Epithelial cell of proximal tubule (primary cell): ENCODE measurements at regions not wholly inside any gene's neighbourhood (a gene's known extent, or its start where the extent isn't known, plus 50 kb on each side); places are given as distances from the start of the nearest gene placed in this dataset.

Experiments
- DNase-seq: peaks from one replicate; pipeline ENCODE4 v3.0.0-alpha.2; 2011; ENCODE audit warnings: low read depth
- H3K4me3 ChIP-seq: 2 replicates; pipeline ENCODE4 v1.5.1; 2011; ENCODE audit warnings: low read depth, mild to moderate bottlenecking, low read length
- CTCF ChIP-seq: conservative IDR thresholded peaks from 2 replicates; pipeline ENCODE4 v1.5.1; 2012; ENCODE audit warnings: low read depth, mild to moderate bottlenecking, low read length

- no peak overlapping the region for H3K4me3 ChIP-seq
- DNase-seq, result no peak
- no peak for TF ChIP-seq CTCF
Measured at GRCh38 chr3:153445817-153446216, 283.8 kb downstream of the RAP2B start.

DNA sequence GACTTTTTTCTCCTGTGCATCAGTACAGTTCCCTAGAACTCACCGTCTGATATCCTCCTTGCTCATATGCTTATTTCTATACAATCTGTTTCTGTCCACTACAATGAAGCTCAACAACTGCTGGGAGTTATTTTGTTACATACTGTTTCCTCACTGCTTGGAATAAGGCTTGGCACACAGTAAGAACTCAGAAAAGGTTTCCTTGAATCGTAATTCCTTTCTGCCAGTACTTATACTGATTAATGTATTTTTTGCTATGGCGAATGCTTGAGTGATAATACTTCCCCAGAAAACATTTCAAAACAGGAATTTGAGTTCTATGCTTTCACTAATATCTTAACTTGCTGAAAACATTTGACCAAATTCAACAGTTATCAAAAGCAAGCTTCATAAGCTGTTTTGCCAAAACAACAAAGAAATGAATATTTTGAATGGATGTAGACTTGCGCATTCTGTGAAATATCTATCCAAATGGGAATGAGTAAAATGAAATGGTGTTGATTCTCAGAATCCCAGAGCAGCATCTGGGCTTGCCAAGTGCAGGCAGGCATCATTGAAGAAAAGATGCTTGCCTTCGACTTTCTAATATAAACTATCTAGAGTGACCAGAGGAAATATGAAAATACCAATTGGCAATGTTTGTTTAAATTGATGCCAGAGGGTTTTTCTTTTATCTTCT lies 286.3 kb downstream of the RAP2B start:
- TF ChIP-seq CTCF, result no peak
- H3K4me3 ChIP-seq, result no peak overlapping the region
- DNase-seq, result no peak

DNA sequence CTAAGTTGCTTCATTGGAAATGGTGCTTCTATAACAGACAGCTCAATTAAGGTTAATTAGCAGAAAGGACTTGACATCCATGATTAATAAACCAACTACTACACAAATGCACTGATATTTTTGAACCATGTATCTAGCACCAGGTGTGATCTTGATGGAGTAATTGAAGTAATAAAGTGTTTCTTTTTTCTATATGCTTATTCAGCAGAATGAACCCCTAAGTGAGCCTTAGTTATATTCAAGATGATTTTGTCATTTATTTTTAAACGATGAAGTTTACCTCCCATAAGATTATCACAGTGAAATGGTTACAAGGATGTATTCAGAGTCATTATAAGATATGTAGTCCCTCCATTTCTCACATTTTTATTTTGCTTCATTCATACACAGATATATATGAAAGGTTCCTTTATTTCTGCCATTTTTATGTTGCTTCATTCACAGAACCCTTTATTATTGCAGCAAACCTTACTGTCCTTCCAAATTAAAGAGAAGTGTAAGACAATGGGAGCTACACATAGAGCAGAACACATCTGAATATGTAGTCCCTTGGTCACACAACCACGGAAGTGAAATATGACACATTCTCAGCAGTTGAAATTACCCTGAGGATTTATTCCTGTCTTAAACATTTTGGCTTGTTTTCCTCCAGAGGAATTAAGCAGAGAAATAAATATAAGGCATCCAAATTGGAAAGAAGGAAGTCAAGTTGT lies 295.0 kb downstream of the RAP2B start:
- H3K4me3 ChIP-seq, result no peak overlapping the region
- DNase-seq, result no peak
- no peak for TF ChIP-seq CTCF

GRCh38 chr3:153458881-153459280 lies 296.9 kb downstream of the RAP2B start:
- TF ChIP-seq CTCF, result no peak
- no peak overlapping the region for H3K4me3 ChIP-seq
- no peak for DNase-seq

GRCh38 chr3:153462545-153462944 lies 300.5 kb downstream of the RAP2B start:
- TF ChIP-seq CTCF, result no peak
- DNase-seq, result no peak
- no peak overlapping the region for H3K4me3 ChIP-seq

GRCh38 chr3:153463895-153464294 lies 301.9 kb downstream of the RAP2B start:
- TF ChIP-seq CTCF, result no peak
- H3K4me3 ChIP-seq, result no peak overlapping the region

GRCh38 chr3:153469162-153469561 lies 307.1 kb downstream of the RAP2B start:
- TF ChIP-seq CTCF, result no peak
- no peak for DNase-seq
- H3K4me3 ChIP-seq, result no peak overlapping the region

More at GRCh38 chr3:153463895-153464294, 301.9 kb downstream of the RAP2B start:
- no peak for DNase-seq
